ENCODE measurements at regions not wholly inside any gene's neighbourhood (a gene's known extent, or its start where the extent isn't known, plus 50 kb on each side); places are given as distances from the start of the nearest gene placed in this dataset.
A peak's percentile ranks its signal among the peaks of the same experiment; 100 is the strongest.
"Not testable (repeated sequence)": the region's sequence is repeated elsewhere in the genome, so short reads cannot be mapped to it uniquely, and the experiment has no call there.

DNA sequence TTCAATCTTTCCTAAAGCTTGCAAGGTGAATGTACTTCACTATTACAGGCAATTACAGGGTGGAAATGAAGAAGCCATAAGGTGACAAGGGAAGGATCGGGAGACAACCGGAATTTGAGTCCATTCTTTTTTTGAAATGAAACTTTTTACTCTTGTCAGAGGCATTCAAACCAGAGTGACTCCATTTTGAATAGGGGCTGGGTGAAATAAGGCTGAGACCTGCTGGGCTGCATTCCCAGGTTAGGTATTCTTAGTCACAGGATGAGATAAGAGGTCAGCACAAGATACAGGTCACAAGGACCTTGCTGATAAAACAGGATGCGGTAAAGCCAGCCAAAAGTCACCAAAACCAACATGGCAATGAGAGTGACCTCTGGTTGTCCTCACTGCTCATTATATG is 363.3 kb downstream of the TYW1 start:
- no peak for DNase-seq (ENCODE audit: low spot score)

DNA sequence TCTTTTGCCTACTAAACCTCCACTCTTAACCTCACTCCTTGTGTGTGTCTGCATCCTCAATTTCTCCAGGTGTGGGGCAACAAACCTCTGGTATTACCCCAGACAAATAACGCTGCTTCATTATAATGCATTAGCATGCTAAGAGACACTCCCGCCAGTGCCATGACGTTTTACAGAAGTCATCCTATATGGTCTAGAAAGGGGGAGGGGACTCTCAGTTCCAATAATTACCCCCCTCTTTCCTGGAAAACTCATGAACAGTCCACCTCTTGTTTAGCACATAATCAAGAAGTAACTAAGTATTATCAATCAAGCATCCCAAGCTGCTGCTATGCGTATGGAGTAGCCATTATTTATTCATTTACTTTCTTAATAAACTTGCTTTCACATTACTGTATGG is 364.5 kb downstream of the TYW1 start:
- DNase-seq (ENCODE audit: low spot score) = no peak

DNA sequence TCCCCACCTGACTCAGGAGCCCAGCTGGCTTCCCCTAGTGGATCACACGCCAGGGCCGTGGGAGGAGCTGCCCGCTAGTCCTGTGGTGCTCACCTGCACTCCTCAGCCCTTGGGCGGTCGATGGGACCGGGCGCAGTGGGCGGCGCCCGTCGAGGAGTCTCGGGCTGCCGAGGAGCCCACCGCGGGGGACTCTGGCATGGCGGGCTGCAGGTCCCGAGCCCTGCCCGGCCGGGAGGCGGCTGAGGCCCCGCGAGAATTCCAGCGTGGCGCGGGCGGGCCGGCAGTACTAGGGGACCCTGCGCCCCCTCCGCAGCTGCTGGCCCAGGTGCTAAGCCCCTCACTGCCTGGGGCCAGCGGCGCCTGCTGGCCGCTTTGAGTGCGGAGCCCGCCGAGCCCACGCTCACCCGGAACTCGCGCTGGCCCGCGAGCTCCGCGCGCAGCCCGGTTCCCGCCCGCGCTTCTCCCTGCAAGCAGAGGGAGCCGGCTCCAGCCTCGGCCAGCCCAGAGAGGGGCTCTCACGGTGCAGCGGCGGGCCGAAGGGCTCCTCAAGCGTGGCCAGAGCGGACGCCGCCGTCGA is 367.9 kb downstream of the TYW1 start:
- DNase-seq (ENCODE audit: low spot score) = no peak

DNA sequence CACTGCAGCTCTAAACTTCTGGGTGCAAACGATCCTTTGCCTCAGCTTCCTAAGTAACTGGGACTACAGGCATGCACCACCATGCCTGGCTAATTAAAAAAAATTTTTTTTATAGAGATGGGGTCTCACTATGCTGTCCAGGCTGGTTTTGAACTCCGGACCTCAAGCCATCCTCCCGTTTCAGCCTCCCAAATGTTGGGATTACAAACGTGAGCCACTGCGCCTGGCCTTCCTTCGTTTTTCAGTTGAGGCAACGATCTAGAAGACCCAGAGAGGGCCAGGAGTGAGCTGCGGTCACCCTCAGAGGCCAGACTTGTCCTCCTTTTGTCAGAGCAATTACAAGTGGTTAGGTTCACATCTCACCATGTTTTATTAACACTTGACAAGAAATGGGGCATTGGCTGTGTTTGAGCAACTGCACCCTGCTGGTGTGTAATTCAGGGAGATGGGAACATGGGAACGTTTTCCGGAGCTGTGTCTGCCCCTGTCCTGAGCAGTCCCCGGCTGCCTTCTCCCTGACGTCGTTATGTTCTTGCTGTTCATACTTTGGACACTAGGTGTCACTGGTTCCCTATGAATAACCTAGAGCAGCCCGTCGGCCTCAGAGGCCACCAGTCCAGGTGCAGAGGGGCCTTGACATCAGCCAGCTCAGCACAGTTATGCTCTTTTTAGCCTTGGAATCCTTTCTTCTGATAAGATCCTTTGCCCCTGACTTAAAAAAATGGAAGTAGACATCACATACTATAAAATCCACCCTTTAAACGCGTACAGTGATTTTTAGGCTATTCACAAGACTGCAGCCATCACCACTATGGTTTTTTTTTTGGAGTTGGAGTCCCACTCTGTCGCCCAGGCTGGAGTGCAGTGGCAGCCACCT is 375.0 kb downstream of the TYW1 start:
- peak; percentile 88 for DNase-seq (ENCODE audit: low spot score)

DNA sequence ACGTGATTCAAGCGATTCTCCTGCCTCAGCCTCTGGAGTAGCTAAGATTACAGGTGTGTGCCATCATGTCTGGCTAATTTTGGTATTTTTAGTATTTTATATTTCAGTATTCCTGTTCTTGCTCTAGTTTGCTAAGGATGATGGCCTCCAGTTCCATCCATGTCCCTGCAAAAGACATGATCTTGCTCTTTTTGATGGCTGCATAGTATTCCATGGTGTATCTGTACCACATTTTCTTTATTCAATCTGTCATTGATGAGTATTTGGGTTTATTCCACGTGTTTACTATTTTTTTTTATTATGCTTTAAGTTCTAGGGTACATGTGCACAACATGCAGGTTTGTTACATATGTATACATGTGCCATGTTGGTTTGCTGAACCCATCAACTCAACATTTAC is 376.8 kb downstream of the TYW1 start:
- DNase-seq (ENCODE audit: low spot score) = not testable (repeated sequence)

DNA sequence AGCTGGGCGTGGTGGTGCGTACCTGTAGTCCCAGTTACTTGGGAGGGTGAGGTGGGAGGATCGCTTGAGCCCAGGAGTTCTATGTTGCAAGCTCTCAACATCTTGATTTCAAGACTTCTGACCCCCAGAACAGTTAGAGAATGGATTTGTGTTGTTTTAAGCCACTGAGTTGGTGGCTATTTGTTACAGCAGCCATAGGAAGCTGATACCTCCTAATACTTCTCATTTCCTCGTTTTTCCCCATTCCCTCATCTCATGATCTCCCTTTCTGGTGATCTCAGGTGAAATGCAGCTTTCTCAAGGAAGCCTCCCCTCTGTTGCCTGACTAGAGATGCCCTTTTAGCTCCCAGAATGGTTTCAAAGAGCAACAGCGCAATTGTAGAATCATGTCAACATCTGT is 378.8 kb downstream of the TYW1 start:
- DNase-seq (ENCODE audit: low spot score) = no peak

DNA sequence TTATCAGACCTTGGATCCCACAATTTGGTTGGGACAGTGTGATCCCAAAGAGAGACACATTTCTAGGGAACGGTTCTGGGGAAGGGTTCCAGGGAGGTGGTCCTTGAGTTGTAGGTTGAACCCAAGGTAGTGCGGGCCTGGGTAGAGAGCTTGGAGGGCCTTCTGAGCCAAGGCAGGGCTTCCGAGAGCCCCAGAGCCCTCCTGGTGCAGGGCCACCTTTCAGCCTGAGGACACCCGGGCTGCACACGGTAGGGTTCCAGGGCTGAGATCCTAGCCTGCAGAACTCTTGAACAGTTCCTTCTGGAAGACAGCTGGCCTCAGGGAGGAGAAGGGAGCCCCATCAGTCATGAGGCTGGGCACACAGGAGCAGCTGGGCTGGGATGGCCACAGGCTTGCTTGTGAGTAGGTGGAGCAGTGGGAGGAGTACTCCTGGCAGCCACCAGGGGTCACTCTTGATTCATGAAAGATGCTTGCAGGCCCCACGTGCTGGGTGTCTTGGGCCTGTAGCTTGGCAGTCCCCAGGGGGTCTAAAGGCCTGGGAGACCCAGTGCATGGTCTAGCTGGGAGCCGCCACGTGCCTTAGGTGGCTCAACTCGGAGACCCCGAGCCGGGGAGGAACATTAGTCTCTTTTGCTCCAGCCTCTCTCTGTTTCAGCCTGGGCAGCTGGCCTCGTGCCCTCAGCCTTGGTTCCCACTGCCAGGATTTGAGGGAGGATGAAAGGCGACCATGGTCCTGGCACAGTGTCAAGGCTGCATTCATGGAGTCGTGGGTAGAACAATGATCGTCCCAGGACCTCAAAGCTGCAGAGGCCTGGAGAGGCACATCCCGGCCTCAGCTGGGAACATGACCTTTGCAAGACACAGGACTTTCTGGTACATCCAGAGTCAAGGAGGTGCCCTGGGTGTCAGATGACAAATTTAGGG is 381.6 kb downstream of the TYW1 start:
- DNase-seq (ENCODE audit: low spot score) = peak; percentile 63

DNA sequence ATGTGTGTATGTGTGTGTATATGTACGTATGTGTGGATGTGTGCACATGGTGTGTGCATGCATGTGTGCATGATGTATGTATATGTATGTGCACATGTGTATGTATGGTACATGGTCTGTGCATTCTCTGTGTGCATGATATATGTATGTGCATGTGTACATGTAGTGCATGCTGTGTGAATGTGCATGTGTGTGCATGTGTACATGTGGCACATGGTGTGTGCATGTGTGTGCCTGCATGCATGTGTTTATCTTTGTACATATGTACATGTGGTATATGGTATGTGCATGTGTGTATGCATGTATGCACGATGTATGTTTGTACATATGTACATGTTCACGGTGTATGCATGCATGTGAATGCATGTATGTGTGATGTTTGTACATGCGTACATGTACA is 383.7 kb downstream of the TYW1 start:
- no peak for DNase-seq (ENCODE audit: low spot score)

DNA sequence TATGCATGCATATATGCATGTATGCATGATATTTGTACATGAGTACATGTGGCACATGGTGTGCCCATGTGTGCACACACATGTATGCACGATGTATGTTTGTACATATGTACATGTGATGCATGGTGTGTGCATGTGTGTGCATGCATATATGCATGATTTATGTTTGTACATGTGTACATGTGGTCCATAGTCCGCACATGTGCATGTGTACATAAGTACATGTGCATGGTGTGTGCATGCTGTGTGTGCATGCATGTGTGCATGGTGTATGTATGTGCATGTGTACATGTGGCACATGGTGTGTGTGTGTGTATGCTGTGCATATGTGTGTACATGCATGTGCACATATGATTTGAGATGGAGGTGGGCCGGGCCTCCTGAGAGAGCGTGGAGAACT is 384.2 kb downstream of the TYW1 start:
- no peak for DNase-seq (ENCODE audit: low spot score)

DNA sequence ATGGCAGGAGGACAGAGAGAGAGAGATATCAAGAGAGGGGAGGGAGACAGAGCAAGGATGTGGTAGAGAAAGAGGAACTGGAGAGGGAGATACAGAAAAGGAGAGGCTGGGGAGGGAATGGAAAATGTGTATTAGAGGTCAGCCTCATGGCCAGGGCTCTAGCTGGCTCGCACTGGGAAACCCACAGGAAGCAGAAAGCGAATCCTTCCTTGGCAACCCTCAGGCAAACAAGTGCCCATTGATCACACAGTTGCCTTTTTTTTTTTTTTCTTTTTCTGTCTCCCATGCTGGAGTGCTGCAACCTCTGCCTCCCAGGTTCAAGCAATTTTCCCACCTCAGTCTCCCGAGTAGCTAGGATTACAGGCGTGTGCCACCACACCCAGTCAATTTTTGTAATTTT is 391.2 kb downstream of the TYW1 start:
- DNase-seq (ENCODE audit: low spot score) = peak; percentile 50

DNA sequence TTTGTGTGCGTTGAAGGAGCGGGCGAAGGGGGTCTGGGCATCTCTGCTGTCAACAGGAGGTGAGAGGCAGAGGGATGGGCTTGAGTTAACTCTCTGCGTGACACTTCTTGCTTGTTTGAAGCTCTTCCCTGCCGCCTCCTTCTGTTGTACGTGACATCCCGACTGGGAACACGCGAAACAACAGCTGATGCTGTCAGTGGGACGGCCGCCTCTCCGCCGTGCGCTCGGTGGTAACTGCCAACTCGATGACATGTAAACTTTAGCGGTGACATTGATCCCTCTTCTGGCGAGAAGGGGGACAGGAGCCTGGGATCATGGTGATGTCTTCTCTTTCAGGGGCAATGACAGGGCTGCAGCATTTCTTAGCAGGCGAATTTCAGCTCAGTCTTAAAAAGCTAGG is 394.5 kb downstream of the TYW1 start:
- no peak for DNase-seq (ENCODE audit: low spot score)

DNA sequence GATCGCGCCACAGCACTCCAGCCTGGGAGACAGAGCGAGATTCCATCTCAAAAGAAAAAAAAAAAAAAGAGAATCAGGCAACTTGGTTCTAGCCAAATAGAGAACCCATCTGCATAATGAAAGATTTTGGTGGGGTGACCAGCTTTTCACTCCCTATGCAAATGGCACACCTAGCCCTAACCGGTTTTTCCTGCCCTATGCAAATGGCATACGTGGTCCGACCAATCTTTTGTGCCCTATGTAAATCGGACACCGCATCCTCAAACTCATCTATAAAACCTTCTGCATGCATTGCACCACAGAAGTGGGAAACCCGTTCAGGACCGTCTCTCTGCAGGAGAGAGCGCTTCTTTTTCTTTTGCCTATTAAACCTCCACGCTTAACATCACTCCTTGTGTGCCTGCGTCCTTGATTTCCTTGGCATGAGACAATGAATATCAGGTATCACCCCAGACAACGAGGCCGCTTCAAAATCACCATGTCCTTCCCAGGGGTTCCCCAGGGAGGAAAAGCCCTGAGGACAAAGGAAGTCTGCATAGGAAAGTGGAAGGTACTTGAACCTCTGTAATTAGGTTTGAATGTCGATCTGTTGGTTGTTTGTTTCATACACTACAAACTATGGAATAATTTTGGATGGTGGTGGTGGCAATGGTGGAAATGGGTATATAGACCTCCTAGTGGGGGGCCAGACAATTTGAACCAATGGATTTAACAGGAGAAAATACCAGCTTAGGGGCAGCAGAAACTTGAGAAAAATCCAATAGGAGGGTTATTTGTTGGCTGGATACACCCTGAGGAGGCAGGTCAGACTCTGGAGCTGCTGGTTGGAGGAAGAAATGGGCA is 396.2 kb downstream of the TYW1 start:
- no peak for DNase-seq (ENCODE audit: low spot score)

DNA sequence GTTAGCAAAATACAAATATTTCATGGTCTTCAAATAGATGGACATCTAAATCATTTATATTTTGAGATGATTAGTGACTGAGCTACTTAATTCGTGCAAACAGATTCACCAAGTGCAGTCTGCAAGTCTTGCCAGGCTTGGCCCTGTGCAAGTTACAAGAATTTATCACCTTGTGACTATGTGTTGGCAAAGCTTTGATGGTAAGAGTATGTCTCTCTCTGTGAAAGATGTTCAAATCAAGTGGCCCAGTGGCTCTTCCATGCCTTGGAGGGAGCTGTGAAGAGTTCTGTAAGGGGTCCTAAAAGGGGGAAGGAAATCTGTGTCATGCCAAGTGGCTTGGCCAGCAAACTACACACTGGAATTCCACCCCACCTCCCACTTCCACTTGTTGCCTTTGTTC is 397.3 kb downstream of the TYW1 start:
- no peak for DNase-seq (ENCODE audit: low spot score)

DNA sequence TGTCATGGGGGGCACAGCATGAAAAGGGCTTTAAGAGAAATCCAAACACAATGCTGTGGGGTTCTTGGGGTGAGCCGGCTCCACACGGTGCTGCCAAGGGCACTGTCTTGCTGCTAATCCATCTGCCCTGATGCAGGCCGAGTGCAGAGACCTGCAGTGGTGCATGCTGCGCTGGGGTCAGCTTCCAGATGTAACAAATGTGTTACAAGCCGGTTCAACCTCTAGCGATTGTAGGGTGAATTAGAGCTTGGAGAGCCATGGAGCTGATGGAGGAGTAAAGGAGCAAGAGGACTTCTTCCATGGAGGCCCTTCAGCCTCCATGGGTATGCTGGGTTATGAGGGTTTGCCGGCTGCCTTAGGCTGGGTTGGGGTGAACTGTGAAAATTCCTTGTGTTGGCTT is 402.3 kb downstream of the TYW1 start:
- DNase-seq (ENCODE audit: low spot score) = no peak

DNA sequence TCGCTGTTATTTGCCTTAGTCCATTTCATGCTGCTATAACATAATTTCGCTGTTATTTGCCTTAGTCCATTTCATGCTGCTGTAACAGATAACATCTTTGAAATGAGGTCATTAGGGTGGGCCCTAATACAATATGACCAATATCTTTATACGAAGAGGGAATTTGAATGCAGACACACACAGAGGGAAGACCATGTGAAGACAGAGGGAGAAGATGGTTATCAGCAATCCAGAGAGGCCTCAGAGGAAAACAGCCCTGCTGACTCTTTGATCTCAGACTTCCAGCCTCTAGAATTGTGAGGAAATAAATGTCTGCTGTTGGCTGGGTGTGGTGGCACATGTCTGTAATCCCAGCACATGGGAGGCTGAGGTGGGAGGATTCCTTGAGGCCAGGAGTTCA is 404.9 kb downstream of the TYW1 start:
- no peak for DNase-seq (ENCODE audit: low spot score)

DNA sequence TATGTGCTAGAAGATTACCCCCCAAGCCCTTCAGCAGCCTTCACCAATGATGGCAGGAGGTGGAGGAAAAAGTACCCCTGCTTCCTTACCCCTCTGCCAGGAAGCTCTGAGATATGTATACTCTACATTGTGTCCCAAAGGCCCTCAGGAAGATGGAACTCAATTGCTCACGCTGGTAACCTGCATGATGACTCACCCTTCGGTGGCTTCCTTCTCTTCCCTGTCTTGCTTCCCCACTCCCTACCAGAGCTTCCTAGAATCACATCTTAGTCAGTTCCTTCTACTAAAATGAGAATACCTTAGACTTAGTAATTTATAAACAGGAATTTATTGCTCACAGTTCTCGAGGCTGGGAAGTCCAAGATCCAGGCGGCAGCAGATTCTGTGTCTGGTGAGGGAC is 405.6 kb downstream of the TYW1 start:
- no peak for DNase-seq (ENCODE audit: low spot score)

DNA sequence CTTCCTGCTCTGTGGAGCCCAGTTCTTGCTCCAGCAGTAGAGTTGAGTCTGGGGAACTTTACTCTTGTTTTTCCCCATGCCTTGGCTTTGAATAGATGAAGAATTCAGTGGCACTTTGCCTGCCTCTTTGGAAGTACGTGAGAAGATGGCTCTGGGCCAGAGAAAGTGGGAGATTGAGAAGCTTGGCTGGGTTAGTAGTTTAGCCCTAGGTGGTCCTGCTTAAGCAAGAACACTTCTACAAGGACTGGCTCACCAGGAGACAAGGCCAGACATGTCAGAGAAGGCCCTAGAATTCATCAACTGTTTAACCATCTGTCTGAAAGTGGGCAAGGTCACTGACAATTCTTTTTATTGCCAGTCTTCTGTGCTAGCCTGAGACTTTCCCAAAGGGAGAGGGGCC is 410.3 kb downstream of the TYW1 start:
- no peak for DNase-seq (ENCODE audit: low spot score)

DNA sequence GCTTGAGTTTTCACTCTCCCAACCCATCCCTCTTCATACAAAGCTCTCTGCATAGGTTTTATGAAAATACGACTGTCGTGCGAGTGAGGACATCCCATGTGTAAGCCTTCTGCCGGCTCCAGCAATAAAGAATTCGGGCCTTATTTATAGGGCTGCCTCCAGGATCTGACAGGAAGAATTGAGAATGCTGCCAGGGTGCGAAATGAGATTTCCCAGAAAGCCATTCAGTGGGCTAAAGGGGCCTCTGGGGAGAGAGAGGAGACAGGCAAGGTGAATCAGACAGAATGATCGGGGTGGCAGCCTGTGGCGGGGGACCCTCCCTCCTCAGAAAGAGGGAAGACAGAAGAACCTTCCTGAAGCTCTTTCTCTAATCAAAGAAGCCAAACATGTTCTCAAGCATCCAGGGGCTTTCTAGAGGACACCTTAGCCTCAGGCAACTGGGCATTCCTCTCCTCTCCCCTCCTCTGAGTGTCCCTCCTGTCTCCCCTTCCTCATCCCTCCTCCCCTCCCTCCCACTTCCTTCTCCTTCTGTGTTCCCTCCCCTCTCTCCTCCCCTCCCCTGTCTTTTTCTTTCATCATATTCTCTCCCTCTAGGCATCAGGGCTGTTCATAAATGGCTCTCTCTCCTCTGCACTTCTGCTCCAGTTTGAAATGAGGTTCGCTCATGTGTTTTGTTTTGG is 410.9 kb downstream of the TYW1 start:
- no peak for DNase-seq (ENCODE audit: low spot score)

DNA sequence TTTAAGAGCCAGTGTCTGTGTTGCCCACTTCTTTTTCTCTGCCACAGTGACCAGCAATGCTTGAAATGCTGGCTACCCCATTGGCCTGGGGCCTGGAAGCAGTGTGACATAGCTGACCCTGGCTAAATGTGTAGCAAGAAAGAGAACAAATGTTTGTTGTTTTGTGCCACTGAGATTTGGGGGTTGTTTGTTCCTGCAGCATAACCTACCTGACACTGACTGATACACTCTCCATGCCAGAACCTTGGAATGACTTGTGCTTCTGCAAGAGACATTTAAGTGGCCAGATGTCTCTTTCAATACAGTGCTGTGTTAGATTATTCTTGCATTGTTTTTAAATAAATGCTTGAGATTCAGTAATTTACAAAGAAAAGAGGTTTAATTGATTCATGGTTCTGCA is 411.5 kb downstream of the TYW1 start:
- no peak for DNase-seq (ENCODE audit: low spot score)

DNA sequence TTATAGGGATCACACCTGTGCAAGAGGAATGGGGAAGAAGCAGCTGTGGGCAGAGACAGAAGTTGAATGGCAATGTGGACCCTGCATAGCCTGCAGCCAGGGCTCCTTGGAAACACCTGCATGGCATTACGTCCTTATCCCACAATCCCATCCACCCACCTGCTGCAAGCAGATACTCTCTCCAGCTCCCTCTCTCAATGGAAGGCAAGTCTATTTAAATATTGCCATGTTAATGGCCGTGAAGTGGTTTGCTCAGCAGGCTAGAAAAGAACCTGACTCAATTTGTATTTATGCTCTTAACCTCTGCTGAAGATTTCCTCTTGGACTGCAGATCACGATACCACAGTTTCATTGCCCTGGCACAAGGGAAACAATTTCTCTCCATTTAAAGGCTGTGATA is 417.0 kb downstream of the TYW1 start:
- no peak for DNase-seq (ENCODE audit: low spot score)

DNA sequence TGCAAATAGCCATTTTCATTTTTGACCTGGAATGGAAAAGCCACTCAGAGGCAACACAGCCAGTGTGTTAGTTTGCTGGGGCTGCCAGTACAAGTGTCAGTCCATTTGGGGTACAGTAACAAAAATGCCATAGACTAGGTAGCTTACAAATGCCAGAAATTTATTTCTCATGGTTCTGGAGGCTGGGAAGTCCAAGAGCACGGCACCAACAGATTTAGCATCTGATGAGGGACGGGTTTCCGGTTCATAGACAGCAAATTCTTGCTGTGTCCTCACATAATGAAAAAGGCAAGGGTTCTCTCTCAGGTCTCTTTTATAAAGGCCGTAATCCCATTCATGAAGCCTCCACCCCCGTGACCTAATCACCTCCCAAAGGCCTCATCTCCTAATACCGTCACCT is 418.2 kb downstream of the TYW1 start:
- no peak for DNase-seq (ENCODE audit: low spot score)

Data from COLO829 (cell line).